Endodermal cell (in vitro differentiated cells): ENCODE measurements at regions not wholly inside any gene's neighbourhood (a gene's known extent, or its start where the extent isn't known, plus 50 kb on each side); places are given as distances from the start of the nearest gene placed in this dataset.

Experiments used
- DNase-seq: peaks from one replicate; pipeline ENCODE4 v3.0.0-alpha.2; 2017
- H3K27ac ChIP-seq: 2 replicates; pipeline ENCODE4 v1.5.1; 2013; ENCODE audit warnings: mild to moderate bottlenecking, low read depth, low read length, moderate library complexity
- H3K27me3 ChIP-seq: 2 replicates; pipeline ENCODE4 v1.6.1; 2013; ENCODE audit warnings: mild to moderate bottlenecking, low read length, moderate library complexity; ENCODE audit not compliant: insufficient read depth, control insufficient read depth, poor library complexity, severe bottlenecking
- H3K36me3 ChIP-seq: 2 replicates; pipeline ENCODE4 v1.7.0; 2013; ENCODE audit warnings: mild to moderate bottlenecking, low read length, moderate library complexity; ENCODE audit not compliant: control insufficient read depth, insufficient read depth
- H3K4me1 ChIP-seq: one replicate; pipeline ENCODE4 v1.7.0; 2013; ENCODE audit warnings: low read length; ENCODE audit not compliant: control insufficient read depth, insufficient read depth
- H3K4me3 ChIP-seq: 2 replicates; pipeline ENCODE4 v1.5.1; 2013; ENCODE audit warnings: mild to moderate bottlenecking, low read length, moderate library complexity
- H3K9ac ChIP-seq: 2 replicates; pipeline ENCODE4 v1.6.1; 2013; ENCODE audit warnings: mild to moderate bottlenecking, low read length, moderate library complexity; ENCODE audit not compliant: poor library complexity, severe bottlenecking; ENCODE audit errors: extremely low read depth
- H3K9me3 ChIP-seq: 2 replicates; pipeline ENCODE4 v1.6.1; 2013; ENCODE audit warnings: mild to moderate bottlenecking, low read length, moderate library complexity; ENCODE audit not compliant: control insufficient read depth
- H3K27ac Mint-ChIP-seq: 2 replicates; pipeline ENCODE4 v1.8.0; 2020; ENCODE audit warnings: mixed read lengths
- H3K27me3 Mint-ChIP-seq: 2 replicates; pipeline ENCODE4 v1.8.0; 2021; ENCODE audit warnings: mild to moderate bottlenecking, mixed read lengths; ENCODE audit not compliant: insufficient read depth
- H3K36me3 Mint-ChIP-seq: 2 replicates; pipeline ENCODE4 v1.8.0; 2020; ENCODE audit warnings: low read depth, mixed read lengths
- H3K4me1 Mint-ChIP-seq: 2 replicates; pipeline ENCODE4 v1.8.0; 2020; ENCODE audit warnings: mixed read lengths
- H3K4me3 Mint-ChIP-seq: 2 replicates; pipeline ENCODE4 v1.8.0; 2020; ENCODE audit warnings: mild to moderate bottlenecking, moderate library complexity, mixed read lengths
- H3K9me3 Mint-ChIP-seq: 2 replicates; pipeline ENCODE4 v1.8.0; 2020; ENCODE audit warnings: mild to moderate bottlenecking, mixed read lengths
- CTCF ChIP-seq: fragments of 200-600 bp; sonication (generic); conservative IDR thresholded peaks from 2 replicates; pipeline ENCODE4 v1.5.0; 2021; ENCODE audit warnings: antibody characterized with exemption, mild to moderate bottlenecking
- WGBS, 2 experiments: methylation state at CpG; one replicate each; pipeline versions ENCODE4 v1.1.5 to v1.1.7; 2013; ENCODE audit warnings: missing lambda C conversion rate in 2 of 2, mixed read lengths in 1 of 2; ENCODE audit not compliant: insufficient coverage in 1 of 2, insufficient read length in 1 of 2; 5-methylcytosine and 5-hydroxymethylcytosine counted together

- Mint-ChIP-seq H3K4me1 (peaks cover 7% of the 10 kb centered on the region), H3K4me3 (peak overlapping the region; percentile 43)
- 70% methylated on average over 11 of the region's 11 CpGs; no CpG with 5 or more reads in 1 of the 2 experiments for WGBS, 2 experiments
These were observed 233.0 kb upstream of the POU1F1 start for GRCh38 chr3:87509401-87509800.

GRCh38 chr3:87508921-87509320, 232.5 kb upstream of the POU1F1 start:
- H3K4me1 Mint-ChIP-seq, result peaks cover 7% of the 10 kb centered on the region

More at GRCh38 chr3:87509401-87509800, 233.0 kb upstream of the POU1F1 start:
- no peaks in the 10 kb centered on the region for H3K36me3 ChIP-seq
- H3K27me3 ChIP-seq, result no peaks in the 10 kb centered on the region
- H3K9me3 Mint-ChIP-seq, result no peaks in the 10 kb centered on the region
- no peak overlapping the region for H3K27ac ChIP-seq
- TF ChIP-seq CTCF, result no peak
- H3K9ac ChIP-seq, result no peak overlapping the region
- H3K9me3 ChIP-seq, result no peaks in the 10 kb centered on the region
- no peaks in the 10 kb centered on the region for H3K36me3 Mint-ChIP-seq
- H3K4me1 ChIP-seq, result no peaks in the 10 kb centered on the region
- H3K27ac Mint-ChIP-seq, result peak overlapping the region; percentile 54
- peak; percentile 55 for DNase-seq
- H3K4me3 ChIP-seq, result no peak overlapping the region
- H3K27me3 Mint-ChIP-seq, result no peaks in the 10 kb centered on the region

GRCh38 chr3:87507753-87508152, 231.4 kb upstream of the POU1F1 start:
- no peak for DNase-seq
- H3K9ac ChIP-seq, result no peak overlapping the region
- no peaks in the 10 kb centered on the region for H3K9me3 ChIP-seq
- WGBS, 2 experiments, result 91% methylated on average over 1 of the region's 1 CpG; no CpG with 5 or more reads in 1 of the 2 experiments
- no peak overlapping the region for H3K4me3 ChIP-seq
- Mint-ChIP-seq H3K4me3 (no peak overlapping the region), H3K27me3 (no peaks in the 10 kb centered on the region), H3K4me1 (peaks cover 7% of the 10 kb centered on the region), H3K36me3 (no peaks in the 10 kb centered on the region), H3K27ac (no peak overlapping the region), H3K9me3 (no peaks in the 10 kb centered on the region)
- no peak overlapping the region for H3K27ac ChIP-seq
- H3K27me3 ChIP-seq, result no peaks in the 10 kb centered on the region
- H3K36me3 ChIP-seq, result no peaks in the 10 kb centered on the region
- TF ChIP-seq CTCF, result no peak
- no peaks in the 10 kb centered on the region for H3K4me1 ChIP-seq

More at GRCh38 chr3:87508921-87509320, 232.5 kb upstream of the POU1F1 start:
- peak overlapping the region; percentile 54 for H3K27ac Mint-ChIP-seq
- H3K9ac ChIP-seq, result no peak overlapping the region
- no peak overlapping the region for H3K4me3 ChIP-seq
- no peak overlapping the region for H3K27ac ChIP-seq
- H3K4me3 Mint-ChIP-seq, result peak overlapping the region; percentile 43
- no peaks in the 10 kb centered on the region for H3K9me3 Mint-ChIP-seq
- no peaks in the 10 kb centered on the region for H3K9me3 ChIP-seq
- no peak for DNase-seq
- H3K27me3 Mint-ChIP-seq, result no peaks in the 10 kb centered on the region
- WGBS, 2 experiments, result 76 to 83% methylated on average over 3 of the region's 3 CpGs
- H3K36me3 Mint-ChIP-seq, result no peaks in the 10 kb centered on the region
- H3K4me1 ChIP-seq, result no peaks in the 10 kb centered on the region
- H3K36me3 ChIP-seq, result no peaks in the 10 kb centered on the region
- no peak for TF ChIP-seq CTCF
- H3K27me3 ChIP-seq, result no peaks in the 10 kb centered on the region
